ENCODE measurements at regions not wholly inside any gene's neighbourhood (a gene's known extent, or its start where the extent isn't known, plus 50 kb on each side); places are given as distances from the start of the nearest gene placed in this dataset.

DNA sequence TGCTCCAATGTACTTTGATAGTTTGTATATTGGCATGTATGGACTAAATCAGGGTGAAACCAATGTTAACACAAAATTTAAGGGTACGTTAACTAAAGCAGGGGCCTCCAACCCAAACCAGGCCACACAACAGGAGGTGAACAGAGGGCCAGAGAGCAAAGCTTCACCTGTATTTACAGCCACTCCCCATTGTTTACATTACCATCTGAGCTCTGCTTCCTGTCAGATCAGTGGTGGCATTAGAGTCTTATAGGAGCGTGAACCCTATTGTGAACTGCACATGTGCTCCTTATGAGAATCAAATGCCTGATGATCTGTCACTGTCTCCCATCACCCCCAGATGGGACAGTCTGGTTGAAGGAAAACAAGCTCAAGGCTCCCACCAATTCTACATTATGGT lies 62.0 kb upstream of the SCIN start:
- H3K9ac ChIP-seq (ENCODE audit: low read depth in 1 of 2, low read length in 2 of 2), result no peak overlapping the region
- H3K4me3 ChIP-seq (ENCODE audit: low read depth in 1 of 2, low read length in 2 of 2), result no peak overlapping the region
- no peaks in the 10 kb centered on the region for H3K9me3 ChIP-seq (ENCODE audit: control insufficient read depth in 1 of 2, low read length in 2 of 2)
- H3K27ac ChIP-seq (ENCODE audit: low read depth, low read length), result no peak overlapping the region
- no peaks in the 10 kb centered on the region for H3K27me3 ChIP-seq (ENCODE audit: control insufficient read depth in 1 of 2, insufficient read depth in 2 of 2, low read length in 2 of 2)
- H3K36me3 ChIP-seq (ENCODE audit: control insufficient read depth in 1 of 2, insufficient read depth in 2 of 2, low read length in 2 of 2), result no peaks in the 10 kb centered on the region
- H3K4me1 ChIP-seq (ENCODE audit: control insufficient read depth in 1 of 2, insufficient read depth in 2 of 2, low read length in 2 of 2), result no peaks in the 10 kb centered on the region

- no peaks in the 10 kb centered on the region for H3K27me3 ChIP-seq (ENCODE audit: control insufficient read depth in 1 of 2, insufficient read depth in 2 of 2, low read length in 2 of 2)
- H3K4me1 ChIP-seq (ENCODE audit: control insufficient read depth in 1 of 2, insufficient read depth in 2 of 2, low read length in 2 of 2), result no peaks in the 10 kb centered on the region
- H3K4me3 ChIP-seq (ENCODE audit: low read depth in 1 of 2, low read length in 2 of 2), result no peak overlapping the region
- H3K27ac ChIP-seq (ENCODE audit: low read depth, low read length), result no peak overlapping the region
- no peaks in the 10 kb centered on the region for H3K36me3 ChIP-seq (ENCODE audit: control insufficient read depth in 1 of 2, insufficient read depth in 2 of 2, low read length in 2 of 2)
- H3K9me3 ChIP-seq (ENCODE audit: control insufficient read depth in 1 of 2, low read length in 2 of 2), result peaks cover 3% of the 10 kb centered on the region in 2 donors
- H3K9ac ChIP-seq (ENCODE audit: low read depth in 1 of 2, low read length in 2 of 2), result no peak overlapping the region
Observed at GRCh38 chr7:12517451-12517850, 53.1 kb upstream of the SCIN start.

DNA sequence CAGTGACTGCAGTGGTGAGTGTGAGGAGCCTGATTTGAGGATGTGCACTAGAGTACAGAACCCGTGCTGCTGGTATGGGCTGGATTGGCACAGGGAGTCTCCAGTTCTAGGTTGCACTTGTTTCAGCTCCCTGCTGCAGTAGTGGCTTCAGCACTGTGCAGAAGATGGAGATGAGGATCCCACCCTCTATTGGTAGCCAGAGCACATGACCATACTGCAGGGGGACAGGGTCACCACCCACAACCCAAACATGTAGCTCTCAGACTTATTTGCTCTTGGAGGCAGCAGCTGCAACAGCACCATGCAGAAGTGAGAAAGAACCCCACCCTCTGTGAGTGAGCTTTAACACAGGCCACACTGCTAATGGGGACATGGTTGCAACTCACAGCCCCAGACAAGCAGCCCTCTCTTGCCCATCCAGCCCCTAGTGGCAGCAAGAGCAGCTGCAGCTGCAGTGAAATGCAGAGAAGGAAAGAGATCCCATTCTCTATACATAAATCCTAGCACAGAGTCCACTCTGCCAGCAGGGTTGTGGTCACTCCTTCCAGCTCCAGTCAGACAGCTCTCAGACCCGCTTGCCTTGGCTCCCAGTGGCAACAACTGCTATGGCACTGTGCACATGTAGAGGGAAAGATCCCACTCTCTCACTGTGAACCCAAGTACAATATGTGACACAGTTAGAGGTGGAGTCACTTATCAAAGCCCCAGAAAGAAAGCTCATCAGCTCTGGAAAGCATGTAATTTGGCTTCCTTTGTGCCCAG lies 51.4 kb upstream of the SCIN start:
- Histone ChIP-seq H3K4me3 (ENCODE audit: low read depth in 1 of 2, low read length in 2 of 2) (no peak overlapping the region), H3K9ac (ENCODE audit: low read depth in 1 of 2, low read length in 2 of 2) (no peak overlapping the region), H3K27me3 (ENCODE audit: control insufficient read depth in 1 of 2, insufficient read depth in 2 of 2, low read length in 2 of 2) (no peaks in the 10 kb centered on the region), H3K27ac (ENCODE audit: low read depth, low read length) (no peak overlapping the region), H3K9me3 (ENCODE audit: control insufficient read depth in 1 of 2, low read length in 2 of 2) (peaks cover 3% of the 10 kb centered on the region in 2 donors), H3K36me3 (ENCODE audit: control insufficient read depth in 1 of 2, insufficient read depth in 2 of 2, low read length in 2 of 2) (no peaks in the 10 kb centered on the region), H3K4me1 (ENCODE audit: control insufficient read depth in 1 of 2, insufficient read depth in 2 of 2, low read length in 2 of 2) (no peaks in the 10 kb centered on the region)

DNA sequence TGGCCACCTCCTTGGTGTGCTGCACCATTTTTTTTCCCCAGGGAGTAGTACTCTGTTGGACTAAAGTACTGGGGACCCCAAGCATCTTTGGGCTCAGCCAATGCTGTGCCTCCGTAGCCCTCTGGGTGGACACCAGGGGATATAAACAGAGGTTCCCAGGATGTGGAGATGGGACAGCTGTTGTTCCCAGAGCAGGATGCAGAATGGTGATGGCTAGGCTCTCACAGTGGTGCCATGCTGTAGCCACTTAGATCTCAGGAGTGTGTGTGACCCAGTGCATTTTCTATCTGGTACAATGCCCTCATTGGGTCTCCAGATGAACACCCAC lies 50.9 kb upstream of the SCIN start:
- Histone ChIP-seq H3K27me3 (ENCODE audit: control insufficient read depth in 1 of 2, insufficient read depth in 2 of 2, low read length in 2 of 2) (no peaks in the 10 kb centered on the region), H3K4me3 (ENCODE audit: low read depth in 1 of 2, low read length in 2 of 2) (no peak overlapping the region), H3K27ac (ENCODE audit: low read depth, low read length) (no peak overlapping the region), H3K9me3 (ENCODE audit: control insufficient read depth in 1 of 2, low read length in 2 of 2) (peaks cover 3% of the 10 kb centered on the region in 2 donors), H3K36me3 (ENCODE audit: control insufficient read depth in 1 of 2, insufficient read depth in 2 of 2, low read length in 2 of 2) (no peaks in the 10 kb centered on the region), H3K9ac (ENCODE audit: low read depth in 1 of 2, low read length in 2 of 2) (no peak overlapping the region), H3K4me1 (ENCODE audit: control insufficient read depth in 1 of 2, insufficient read depth in 2 of 2, low read length in 2 of 2) (no peaks in the 10 kb centered on the region)

Data from duodenal mucosa (tissue), 2 donors.